ENCODE measurements at regions not wholly inside any gene's neighbourhood (a gene's known extent, or its start where the extent isn't known, plus 50 kb on each side); places are given as distances from the start of the nearest gene placed in this dataset.
"Not testable (repeated sequence)": the region's sequence is repeated elsewhere in the genome, so short reads cannot be mapped to it uniquely, and the experiment has no call there.

DNA sequence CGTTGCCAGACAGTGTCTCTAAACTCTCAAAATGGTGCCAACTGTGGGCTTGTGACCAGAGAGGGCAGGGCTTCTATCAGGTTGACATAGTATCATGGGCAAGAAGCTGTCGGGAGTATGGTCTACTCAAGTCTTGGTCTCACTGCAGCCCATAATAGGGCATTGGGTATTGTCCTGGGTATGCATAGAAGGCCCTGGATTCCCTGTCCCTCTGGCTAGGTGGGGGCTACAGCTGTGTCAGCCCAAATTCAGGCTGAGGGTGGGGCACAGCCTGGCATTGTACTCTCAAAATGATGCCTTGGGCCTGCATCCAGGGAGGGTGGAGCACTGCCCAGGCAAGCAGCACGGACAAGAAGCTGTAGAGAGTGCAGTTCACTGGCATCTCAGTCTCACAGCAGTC, 408.8 kb upstream of the MAN1A1 start:
- no peak for DNase-seq

DNA sequence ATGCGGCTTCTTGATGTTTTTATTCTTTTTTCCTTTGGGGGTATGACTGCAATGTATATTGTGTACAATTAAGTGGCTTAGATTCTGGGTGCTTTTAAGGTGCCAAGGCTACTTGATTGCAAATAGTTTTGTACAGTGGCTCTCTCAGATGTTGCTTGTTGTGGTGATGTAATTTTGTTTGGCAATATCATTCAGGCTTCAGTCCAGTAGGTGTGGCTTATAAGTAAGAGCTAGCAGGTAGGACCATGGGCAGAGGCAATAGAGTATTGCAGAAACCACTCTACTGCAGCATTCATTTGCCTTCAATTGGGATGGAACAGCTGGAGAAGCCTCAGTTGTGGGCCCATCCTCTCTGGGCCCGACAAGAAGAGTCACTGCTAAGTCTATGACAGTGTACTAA, 407.9 kb upstream of the MAN1A1 start:
- peak; percentile 27 for DNase-seq

DNA sequence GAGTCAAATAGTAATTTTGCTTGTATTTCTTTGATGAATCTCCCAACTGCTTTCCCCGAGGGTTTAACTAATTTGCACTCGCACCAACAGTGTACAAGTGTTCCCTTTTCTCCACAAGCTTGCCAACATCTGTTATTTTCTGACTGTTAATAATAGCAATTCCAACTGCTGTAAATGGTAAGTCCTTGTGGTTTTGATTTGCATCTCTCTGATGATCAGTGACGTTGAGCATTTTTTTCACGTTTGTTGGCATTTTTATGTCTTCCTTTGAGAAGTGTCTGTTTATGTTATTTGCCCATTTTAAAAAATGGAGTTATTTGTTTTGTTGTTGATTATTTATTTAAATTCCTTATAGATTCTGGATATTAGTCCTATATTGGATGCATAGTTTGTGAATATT, 399.8 kb upstream of the MAN1A1 start:
- peak; percentile 29 for DNase-seq

DNA sequence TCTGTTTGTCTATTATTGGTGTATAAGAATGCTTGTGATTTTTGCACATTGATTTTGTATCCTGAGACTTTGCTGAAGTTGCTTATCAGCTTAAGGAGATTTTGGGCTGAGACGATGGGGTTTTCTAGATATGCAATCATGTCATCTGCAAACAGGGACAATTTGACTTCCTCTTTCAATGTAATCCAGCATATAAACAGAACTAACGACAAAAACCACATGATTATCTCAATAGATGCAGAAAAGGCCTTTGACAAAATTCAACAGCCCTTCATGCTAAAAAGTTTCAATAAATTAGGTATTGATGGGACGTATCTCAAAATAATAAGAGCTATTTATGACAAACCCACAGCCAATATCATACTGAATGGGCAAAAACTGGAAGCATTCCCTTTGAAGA, 399.0 kb upstream of the MAN1A1 start:
- DNase-seq = peak; percentile 11

DNA sequence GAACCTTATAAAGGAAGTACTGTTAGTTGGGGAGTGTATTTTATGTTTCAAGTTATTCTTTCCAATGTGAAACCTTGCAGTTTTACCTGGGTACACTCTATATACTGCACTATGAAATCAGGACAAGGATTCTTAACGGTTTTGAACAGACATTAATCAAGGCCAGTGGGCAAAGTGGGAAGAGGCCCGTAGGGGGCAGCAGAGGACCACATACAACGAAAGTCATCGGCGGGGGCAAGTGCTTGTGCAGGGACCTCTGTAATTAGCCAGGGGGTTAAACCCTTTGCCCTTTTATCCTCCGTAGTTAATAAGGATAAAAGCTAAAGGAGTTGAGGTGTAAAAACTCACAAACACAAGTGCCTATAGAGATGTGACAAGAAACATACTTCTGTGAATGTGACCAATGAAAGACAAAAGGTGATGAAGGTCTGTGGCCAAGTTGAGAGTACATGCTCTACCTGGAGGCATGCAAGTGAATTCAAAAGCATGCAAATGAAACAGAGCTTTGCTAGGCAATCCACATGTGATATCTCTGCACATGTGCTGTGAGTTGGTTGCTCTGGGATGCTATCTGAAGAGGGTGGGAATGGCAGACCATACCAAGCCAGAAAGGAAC, 392.7 kb upstream of the MAN1A1 start:
- peak; percentile 84 for DNase-seq

DNA sequence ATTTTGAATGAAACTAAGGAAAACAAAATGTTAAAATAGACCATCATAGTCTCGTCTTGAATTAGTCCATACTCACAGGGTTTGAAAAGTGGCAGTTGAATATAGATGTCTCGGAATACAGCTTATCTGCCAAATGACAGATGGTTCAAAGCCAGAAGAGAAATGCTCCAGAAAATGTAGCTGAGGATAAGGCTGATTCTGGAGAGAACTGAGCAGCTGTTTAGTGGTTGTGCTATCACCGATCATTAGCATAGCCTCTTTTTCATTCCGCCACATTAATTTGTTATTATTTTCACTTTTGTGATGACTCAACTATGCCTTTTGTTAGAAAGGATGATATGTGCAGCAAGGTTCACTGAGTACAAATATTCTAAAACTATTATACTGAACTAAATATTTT, 390.2 kb upstream of the MAN1A1 start:
- DNase-seq = no peak

DNA sequence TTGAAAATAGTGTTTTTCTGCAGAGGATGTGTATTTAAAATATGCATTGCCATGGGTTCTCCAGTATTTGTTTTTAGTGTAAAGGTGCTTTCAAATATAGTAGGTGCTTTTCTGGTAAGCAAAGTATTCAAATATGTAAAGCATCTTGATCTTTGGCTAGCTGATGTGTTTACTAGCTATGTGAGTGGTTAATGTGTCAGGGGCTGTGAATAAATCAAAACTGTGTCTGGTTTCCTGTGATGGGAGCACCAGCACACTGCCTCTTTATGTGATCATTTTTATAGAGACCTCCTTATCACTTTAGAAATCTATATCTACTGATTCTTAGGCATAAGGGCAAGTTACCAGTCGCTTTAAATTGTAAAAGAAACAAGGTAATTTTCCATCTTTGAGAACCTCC, 388.9 kb upstream of the MAN1A1 start:
- DNase-seq = no peak

DNA sequence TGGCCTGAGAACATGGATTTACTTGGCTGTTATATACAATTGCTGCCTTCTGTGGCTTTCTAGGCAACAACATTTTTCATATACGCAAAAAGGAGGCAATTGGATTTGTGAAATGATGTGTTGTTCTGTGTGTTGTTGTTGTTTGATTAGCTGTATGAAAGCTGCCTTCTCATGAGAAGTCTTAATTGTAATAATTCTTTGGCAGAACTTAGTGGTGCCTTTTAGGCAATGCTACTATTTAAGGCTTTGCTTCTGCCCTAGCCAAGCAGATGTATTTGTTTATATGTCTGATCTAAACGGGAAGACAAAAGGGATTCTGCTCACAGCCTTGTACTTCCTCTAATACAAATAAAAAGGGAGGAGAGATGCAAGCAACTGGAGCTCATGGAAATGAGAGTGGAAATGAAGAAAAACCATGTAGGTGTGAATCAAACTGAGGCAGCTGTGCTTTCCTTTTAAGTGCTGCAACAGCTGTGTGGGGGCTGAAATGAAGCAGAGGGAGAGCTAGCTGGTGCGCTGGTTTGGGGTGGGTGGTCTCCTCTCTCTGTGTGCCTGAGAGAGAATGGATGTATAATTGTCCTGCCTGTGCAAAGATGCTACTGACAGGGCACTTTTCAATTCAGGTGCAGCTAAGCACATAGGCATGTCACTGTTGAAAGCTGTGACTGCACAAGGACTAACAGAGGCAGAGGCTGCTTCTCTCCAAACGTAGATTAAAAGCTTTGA, 386.9 kb upstream of the MAN1A1 start:
- DNase-seq = no peak

DNA sequence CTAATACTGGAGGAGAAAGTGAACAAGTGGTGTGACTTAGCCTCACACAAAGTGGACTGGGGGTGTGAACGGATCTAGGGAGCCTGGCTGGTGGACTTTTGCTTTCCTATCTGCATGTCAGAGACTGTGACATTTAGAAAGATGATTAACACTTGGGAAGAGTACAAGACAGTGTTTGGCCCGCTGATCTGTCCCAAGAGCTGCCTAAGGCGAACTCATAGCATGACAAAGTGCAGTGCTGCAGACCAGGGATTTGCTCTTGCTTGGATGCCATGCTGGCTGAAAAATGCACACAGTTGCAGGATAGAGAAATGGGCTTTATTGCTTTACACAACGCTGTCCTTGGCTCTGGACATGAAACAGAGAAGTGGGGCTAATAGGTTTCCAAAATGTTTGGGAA, 386.0 kb upstream of the MAN1A1 start:
- DNase-seq = no peak

DNA sequence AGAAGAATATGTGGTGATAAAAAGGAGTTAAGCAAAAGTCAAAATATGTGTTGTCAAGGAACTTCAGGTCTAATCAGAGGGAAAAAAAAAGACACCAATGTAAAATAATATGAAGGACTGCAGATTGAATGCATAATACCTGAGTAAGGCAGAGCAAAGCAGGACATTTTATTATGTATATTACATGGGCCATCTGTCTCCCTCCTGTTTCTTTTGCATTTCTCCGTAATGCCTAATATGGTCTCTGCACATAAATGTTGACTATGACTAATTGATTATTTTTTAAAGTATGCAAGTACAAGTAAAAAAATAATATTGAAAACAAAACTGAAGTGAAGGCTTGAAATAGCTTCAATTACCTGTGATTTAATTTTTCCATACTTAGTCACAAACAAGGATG, 384.7 kb upstream of the MAN1A1 start:
- DNase-seq = no peak

DNA sequence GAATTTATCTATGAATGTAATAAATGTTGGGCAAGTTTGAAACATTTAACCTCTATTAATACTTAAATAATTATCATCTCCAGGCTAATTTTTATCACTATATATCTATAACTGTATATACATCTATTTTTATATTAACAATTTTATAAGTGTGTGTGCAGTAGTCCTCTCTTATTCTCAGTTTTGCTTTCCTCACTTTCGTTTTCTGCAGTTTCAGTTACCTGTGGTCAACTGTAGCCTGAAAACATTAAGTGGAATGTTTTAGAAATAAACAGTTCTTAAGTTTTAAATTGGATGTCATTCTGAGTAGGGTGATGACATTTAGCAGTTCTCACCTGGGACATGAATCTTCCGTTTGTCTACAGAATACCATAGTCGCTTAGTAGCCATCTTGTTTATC, 379.4 kb upstream of the MAN1A1 start:
- DNase-seq = no peak

DNA sequence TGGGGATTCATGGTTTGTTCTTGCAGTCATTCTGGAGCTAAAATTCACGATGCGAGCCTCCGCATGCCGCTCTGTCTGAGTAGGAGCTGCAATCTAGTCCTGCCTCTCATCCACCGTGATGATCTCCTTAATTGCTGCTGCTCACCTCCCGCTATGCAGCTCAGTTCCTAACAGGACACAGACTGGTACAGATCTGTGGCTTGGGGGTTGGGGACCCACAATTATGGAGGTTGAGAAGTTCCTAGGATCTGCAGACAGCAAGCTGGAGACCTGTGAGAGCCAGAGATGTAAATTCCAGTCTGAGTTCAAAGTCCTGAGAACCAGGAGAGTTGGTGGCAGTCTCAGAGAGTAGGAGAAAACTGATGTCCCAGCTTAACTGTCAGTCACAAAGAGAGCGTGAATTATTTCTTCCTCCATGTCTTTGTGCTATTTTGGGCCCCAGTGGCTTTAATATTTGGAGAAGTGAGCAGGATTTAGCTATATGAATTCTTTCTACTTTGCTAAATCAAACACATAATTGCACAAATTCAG, 378.7 kb upstream of the MAN1A1 start:
- DNase-seq = no peak

DNA sequence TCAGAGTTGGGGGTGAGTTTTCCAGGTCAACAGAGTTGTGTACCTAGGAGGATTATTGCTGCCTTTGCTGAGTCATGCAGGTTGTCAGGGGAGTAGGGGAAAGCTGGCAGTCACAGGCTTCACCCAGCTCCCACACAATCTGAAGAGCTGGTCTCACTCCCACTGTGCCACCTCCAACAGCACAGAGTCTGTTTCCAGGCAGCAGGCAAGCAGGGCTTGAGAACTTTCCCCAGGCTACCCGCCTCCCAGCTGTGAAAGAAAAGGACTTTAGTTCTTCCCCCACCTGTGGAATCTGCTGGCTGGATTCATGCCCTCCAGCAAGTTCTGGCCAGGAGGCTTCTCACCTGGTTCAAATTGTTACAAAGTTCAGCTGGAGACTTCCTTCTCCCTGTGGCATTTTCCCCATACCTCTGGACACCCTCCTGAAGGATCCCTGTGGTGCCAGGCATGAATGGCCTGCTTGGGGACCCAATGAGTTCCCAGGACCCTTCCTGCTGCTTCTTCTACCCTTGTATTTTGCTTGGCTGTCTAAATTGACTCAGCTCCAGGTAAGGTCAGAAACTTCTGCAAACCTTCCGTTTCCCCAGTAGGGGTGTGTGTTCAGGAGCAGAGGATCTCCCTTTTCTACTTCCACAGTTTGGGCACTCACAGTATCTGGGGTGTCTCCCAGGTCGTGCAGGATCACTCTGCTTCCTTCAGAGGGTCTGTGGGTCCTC, 378.1 kb upstream of the MAN1A1 start:
- no peak for DNase-seq

DNA sequence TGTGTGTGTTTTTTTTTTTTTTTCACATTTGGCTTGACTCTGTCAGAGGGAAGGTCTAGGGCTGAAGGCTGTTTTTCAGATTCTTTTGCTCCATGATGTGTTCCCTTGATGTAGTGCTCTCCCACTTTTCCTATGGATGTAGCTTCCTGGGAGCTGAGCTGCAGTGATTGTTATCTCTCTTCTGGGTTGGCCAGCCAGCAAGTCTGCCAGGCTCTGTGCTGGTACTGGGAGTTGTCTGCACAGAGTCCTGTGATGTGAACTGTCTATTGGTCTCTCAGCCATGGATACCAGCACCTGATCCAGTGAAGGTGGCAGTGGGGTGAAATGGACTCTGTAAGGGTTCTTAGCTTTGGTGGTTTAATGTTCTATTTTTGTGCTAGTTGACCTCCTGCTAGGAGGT, 377.4 kb upstream of the MAN1A1 start:
- DNase-seq = not testable (repeated sequence)

DNA sequence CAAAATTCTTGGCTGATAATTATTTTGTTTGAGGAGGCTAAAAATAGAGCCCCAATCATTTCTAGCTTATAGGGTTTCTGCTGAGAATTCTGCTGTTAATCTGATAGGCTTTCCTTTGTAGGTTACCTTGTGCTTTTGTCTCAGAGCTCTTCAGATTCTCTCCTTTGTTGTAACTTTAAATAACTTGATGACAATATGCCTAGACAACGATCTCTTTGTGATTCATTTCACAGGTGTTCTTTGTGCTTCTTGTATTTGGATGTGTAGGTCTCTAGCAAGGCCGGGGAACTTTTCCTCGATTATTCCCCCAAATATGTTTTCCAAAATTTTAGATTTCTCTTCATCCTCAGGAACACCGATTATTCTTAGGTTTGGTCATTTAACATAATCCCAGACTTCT, 376.5 kb upstream of the MAN1A1 start:
- no peak for DNase-seq

DNA sequence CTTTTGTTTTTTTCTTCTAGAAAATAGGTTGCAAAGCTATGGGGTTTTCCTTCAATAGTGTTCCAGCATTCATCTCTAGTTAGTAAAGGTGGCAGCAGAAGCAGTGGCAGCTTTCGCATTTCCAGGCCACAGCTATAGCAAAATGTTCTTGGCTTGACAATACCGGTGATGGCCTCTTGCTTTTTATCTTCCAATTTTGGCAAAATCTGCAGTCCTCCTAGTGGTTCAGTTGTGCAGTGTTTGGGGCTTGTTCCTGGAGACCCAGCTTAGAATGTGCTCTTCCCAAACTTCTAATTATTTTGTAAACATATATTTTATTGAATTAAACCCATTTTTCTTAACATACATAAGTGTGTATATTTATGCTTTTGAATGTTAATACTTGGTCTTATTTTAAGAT, 370.6 kb upstream of the MAN1A1 start:
- peak; percentile 54 for DNase-seq

DNA sequence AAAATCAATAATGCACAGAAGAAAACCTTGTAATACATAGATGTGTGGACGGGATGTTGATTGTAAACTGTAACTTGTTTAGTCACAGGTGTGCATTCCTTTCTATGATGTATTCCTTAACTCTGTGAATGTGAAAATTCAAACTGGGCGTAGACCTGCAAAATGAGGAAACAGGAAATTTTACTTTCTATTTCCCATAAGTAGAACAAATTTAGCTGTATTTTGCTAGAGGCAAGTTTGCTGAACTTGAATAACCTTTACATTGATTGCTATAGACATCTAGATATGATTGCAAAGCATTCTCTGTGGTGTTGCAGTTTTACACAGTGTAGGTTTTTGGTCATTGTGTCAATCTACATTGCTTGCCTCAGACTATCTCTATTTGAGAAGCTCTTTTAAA, 368.4 kb upstream of the MAN1A1 start:
- DNase-seq = no peak

DNA sequence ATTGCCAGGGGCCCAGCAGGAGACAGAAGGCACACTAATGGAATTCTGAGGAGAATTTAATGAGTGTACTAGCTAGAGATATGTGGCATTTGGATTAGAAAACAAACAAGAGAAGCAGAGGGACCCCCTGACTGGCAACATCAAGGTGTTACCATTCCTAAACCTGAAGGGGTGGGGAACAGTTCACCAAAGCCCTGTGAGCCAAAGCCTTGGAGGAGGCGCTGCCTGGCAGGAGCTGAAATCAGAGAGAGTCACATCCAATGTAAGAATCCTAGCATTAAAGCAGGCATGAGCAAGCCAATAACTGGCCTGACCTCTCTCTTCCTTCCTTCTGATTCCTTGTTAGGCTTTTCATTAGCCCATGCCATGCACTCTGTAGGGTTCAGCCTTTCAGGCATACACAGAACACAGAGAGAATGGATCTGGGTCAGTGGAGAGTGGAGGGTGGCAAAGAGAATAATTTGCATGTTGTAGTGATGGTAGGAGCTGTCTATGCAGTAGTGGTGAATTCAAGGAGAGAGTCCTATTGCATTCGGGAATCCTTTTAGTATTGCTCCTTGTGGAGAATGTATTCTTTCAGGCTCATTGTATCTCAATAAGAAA, 367.2 kb upstream of the MAN1A1 start:
- no peak for DNase-seq

DNA sequence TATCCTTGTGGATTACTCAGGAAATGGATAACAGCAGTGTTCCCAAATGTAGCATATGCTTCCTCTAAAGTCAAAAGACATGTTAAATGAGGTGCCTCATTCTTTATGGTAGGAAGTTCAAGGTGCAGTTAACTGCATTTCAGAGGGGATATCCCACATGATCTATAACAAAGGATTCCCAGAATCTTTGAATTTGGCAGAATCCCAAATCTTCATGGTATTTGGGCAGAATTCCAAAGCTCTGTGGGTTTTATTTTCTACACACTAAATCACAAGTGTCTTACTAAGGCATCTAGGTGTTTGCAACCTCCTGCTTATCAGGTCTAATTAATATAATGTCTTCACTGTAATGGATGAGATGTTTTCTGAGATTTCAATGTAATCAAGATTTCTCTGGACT, 364.3 kb upstream of the MAN1A1 start:
- DNase-seq = no peak

DNA sequence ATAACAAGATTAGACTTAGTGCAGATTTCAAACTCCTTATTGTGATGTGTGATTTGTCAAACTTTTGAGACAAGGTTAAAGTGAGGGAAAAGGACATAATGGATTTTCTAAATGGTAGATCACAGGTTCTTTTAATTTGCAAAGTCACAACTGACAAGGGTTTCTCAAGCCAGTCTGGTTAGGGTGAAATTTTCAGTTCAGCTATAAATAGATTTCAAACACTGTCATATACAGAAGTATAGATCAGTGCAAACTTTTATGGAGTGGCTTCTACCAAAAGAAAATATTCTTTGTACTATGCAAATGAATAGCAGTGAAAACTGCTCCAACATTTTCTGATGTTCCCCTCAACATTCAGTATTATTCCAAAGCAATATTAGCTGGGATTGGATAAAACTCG, 337.1 kb upstream of the MAN1A1 start:
- DNase-seq = peak; percentile 6

DNA sequence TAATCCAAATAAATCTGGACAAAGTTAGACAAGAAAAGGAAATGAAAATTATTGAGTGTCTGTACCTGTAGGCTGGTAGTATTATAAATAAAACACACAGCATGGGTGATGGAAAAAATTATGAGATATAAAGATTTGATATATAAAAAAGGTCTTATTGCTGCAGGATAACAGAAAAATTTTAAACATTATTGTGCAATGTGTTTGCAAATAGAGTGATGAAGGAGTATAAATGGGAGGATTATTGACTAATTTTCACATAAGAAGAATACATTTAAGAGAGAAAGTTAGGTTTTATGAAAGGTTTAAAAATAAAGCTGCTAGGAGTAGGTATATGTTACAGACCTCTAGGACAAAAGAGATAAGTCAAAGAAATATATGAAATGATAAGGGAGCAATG, 336.7 kb upstream of the MAN1A1 start:
- no peak for DNase-seq

DNA sequence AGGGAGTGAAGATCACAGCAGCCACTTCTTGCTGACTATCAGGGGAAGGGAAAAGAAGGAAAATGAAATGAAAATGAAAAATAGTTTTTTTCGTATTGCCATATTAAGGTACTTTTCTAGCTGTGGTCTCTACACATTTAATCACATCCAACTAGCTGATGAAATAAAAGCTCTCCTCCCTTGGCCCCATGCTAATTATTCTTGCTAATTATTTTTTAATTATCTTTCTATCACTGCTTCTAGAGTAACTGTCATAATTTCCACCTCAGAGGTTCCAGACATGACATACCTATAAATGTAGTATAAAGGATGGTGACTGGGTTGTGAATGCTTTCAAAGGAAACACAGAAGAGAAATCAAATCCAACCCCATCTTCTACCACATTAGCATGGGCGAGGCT, 334.1 kb upstream of the MAN1A1 start:
- DNase-seq = no peak

DNA sequence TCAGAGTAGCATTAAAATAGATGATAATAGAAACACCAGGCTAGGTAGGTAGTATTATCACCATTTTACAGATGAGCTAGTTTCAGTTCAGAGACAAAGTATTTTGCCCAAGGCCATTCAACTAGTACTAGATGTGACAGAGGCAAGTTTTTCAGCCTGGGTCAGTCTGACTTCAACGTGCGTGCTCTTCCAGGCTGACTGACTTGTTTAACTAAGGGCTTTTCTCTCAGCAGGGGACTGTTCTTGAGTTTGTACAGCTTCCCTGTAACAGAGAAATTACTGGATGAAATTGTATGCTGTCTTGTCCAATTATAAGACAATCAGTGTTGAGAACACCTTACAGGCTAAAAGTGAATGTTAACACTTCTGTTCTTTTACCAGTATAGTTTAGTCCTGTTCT, 333.5 kb upstream of the MAN1A1 start:
- DNase-seq = no peak

DNA sequence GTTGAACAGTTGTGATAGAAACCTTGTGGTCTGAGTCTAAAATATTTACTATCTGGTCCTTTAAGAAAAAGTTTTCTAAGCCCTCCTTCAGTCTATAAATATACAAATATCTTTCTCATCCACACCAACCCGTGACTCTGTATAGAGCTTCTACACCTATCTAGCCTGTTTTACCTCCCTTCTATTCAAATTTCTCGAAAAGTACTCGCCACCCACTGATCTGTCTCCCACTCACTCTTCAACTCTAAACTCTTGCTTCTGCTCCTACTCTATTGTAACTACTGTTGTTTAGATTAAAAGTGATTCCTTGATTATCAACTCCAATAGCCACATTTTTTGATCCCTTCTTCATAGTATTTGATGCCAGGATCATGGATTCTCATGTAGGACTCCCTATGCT, 329.4 kb upstream of the MAN1A1 start:
- DNase-seq = no peak

Measured in hematopoietic multipotent progenitor cell treated with erythropoietin and hydrocortisone succinate and interleukin-3 and kit ligand, for 6 days (in vitro differentiated cells).